K562 (cell line): ENCODE measurements at regions not wholly inside any gene's neighbourhood (a gene's known extent, or its start where the extent isn't known, plus 50 kb on each side); places are given as distances from the start of the nearest gene placed in this dataset.

ENCODE experiments used
- DDX20 ChIP-seq: fragments of 450-650 bp; IDR thresholded peaks from 2 replicates; pipeline ENCODE4 v1.6.1; 2016; ENCODE audit warnings: missing genetic modification characterization, low read depth, mild to moderate bottlenecking, missing compliant biosample characterization, moderate library complexity
- DEAF1 ChIP-seq: fragments of 450-650 bp; formaldehyde crosslinking; IDR thresholded peaks from 2 replicates; pipeline ENCODE4 v1.4.0; 2020; ENCODE audit warnings: mild to moderate bottlenecking, moderate library complexity
- DMBX1 ChIP-seq: fragments of 250-450 bp; sonication (Bioruptor Pico); IDR thresholded peaks from 2 replicates; pipeline ENCODE4 v1.8.0; 2022; ENCODE audit warnings: inconsistent platforms, mild to moderate bottlenecking, moderate library complexity, borderline replicate concordance
- EGR1 ChIP-seq: fragments of 450-650 bp; conservative IDR thresholded peaks from 2 replicates; pipeline ENCODE4 v1.6.1; 2017; ENCODE audit warnings: mild to moderate bottlenecking
- EP300 ChIP-seq: IDR thresholded peaks from 2 replicates; pipeline ENCODE4 v1.6.1; 2012; ENCODE audit warnings: low read length, improper control_type of control experiment
- GABPB2 ChIP-seq: fragments of 250-450 bp; sonication (Bioruptor Pico); conservative IDR thresholded peaks from 2 replicates; pipeline ENCODE4 v1.5.1; 2021; ENCODE audit warnings: mild to moderate bottlenecking
- HINFP ChIP-seq: fragments of 450-650 bp; conservative IDR thresholded peaks from 2 replicates; pipeline ENCODE4 v1.6.1; 2016; ENCODE audit warnings: missing genetic modification characterization, low read depth, mild to moderate bottlenecking, control low read depth, missing compliant biosample characterization
- NELFE ChIP-seq: IDR thresholded peaks from 2 replicates; pipeline ENCODE4 v1.6.1; 2011; ENCODE audit warnings: mild to moderate bottlenecking; ENCODE audit not compliant: insufficient read depth, insufficient read length
- NFRKB ChIP-seq: fragments of 450-650 bp; IDR thresholded peaks from 2 replicates; pipeline ENCODE4 v1.6.1; 2016; ENCODE audit warnings: low read depth
- NR2F6 ChIP-seq: fragments of 450-650 bp; formaldehyde crosslinking; IDR thresholded peaks from 2 replicates; pipeline ENCODE4 v1.4.0; 2020; ENCODE audit warnings: mild to moderate bottlenecking
- PYGO2 ChIP-seq: fragments of 450-650 bp; IDR thresholded peaks from 2 replicates; pipeline ENCODE4 v1.6.1; 2016; ENCODE audit warnings: mild to moderate bottlenecking, missing genetic modification characterization, moderate library complexity, missing compliant biosample characterization
- SAFB2 ChIP-seq: fragments of 200-400 bp; formaldehyde crosslinking; IDR thresholded peaks from 2 replicates; pipeline ENCODE4 v1.6.1; 2018; ENCODE audit warnings: borderline replicate concordance, low read length, low read depth, moderate library complexity; ENCODE audit not compliant: severe bottlenecking
- SUPT5H ChIP-seq: fragments of 450-650 bp; IDR thresholded peaks from 2 replicates; pipeline ENCODE4 v1.6.1; 2016
- TGIF2 ChIP-seq: sonication (generic); formaldehyde crosslinking; IDR thresholded peaks from 2 replicates; pipeline ENCODE4 v1.8.1; 2022; ENCODE audit warnings: mild to moderate bottlenecking, missing genetic modification reagents, moderate library complexity
- TRIM25 ChIP-seq: fragments of 450-650 bp; IDR thresholded peaks from 2 replicates; pipeline ENCODE4 v1.7.0; 2016; ENCODE audit warnings: borderline replicate concordance
- ZNF263 ChIP-seq: sonication (generic); formaldehyde crosslinking; IDR thresholded peaks from 2 replicates; pipeline ENCODE4 v1.8.0; 2022; ENCODE audit warnings: mild to moderate bottlenecking, missing genetic modification reagents, borderline replicate concordance
- ZNF354B ChIP-seq: fragments of 250-450 bp; sonication (Bioruptor Pico); IDR thresholded peaks from 2 replicates; pipeline ENCODE4 v1.4.0; 2020
- ZNF41 ChIP-seq: fragments of 250-450 bp; sonication (Bioruptor Pico); conservative IDR thresholded peaks from 2 replicates; pipeline ENCODE4 v1.4.0; 2020; ENCODE audit warnings: mild to moderate bottlenecking
- TF ChIP-seq, protein P1 (sequence below): fragments of 450-650 bp; IDR thresholded peaks from 2 replicates; pipeline ENCODE4 v1.6.1; 2016
- TF ChIP-seq, protein P2 (sequence below): sonication (generic); formaldehyde crosslinking; IDR thresholded peaks from 2 replicates; pipeline ENCODE4 v1.8.0; 2022; ENCODE audit warnings: mild to moderate bottlenecking, missing genetic modification reagents, borderline replicate concordance

- TF ChIP-seq, protein P1, sequence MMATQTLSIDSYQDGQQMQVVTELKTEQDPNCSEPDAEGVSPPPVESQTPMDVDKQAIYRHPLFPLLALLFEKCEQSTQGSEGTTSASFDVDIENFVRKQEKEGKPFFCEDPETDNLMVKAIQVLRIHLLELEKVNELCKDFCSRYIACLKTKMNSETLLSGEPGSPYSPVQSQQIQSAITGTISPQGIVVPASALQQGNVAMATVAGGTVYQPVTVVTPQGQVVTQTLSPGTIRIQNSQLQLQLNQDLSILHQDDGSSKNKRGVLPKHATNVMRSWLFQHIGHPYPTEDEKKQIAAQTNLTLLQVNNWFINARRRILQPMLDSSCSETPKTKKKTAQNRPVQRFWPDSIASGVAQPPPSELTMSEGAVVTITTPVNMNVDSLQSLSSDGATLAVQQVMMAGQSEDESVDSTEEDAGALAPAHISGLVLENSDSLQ: no peak
- TF ChIP-seq HINFP (tag) (0 out of 2 replicates have a peak, but pooled peaks have one; percentile 22), ZNF263 (CRISPR knock-in tag) (peak; percentile 73), NR2F6 (CRISPR knock-in tag) (no peak), ZNF41 (CRISPR knock-in tag) (no peak), PYGO2 (no peak), EP300 (no peak), NFRKB (0 out of 2 replicates have a peak, but pooled peaks have one; percentile 48), SUPT5H (no peak), EGR1 (0 out of 2 replicates have a peak, but pooled peaks have one; percentile 13), SAFB2 (no peak), DDX20 (no peak), TGIF2 (no peak), ZNF354B (CRISPR knock-in tag) (no peak), GABPB2 (CRISPR knock-in tag) (no peak), DEAF1 (CRISPR knock-in tag) (no peak), NELFE (no peak), TRIM25 (no peak), DMBX1 (CRISPR knock-in tag) (no peak)
- TF ChIP-seq, protein P2, sequence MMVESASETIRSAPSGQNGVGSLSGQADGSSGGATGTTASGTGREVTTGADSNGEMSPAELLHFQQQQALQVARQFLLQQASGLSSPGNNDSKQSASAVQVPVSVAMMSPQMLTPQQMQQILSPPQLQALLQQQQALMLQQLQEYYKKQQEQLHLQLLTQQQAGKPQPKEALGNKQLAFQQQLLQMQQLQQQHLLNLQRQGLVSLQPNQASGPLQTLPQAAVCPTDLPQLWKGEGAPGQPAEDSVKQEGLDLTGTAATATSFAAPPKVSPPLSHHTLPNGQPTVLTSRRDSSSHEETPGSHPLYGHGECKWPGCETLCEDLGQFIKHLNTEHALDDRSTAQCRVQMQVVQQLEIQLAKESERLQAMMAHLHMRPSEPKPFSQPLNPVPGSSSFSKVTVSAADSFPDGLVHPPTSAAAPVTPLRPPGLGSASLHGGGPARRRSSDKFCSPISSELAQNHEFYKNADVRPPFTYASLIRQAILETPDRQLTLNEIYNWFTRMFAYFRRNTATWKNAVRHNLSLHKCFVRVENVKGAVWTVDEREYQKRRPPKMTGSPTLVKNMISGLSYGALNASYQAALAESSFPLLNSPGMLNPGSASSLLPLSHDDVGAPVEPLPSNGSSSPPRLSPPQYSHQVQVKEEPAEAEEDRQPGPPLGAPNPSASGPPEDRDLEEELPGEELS (CRISPR knock-in tag): no peak
Observed at GRCh38 chr1:22284906-22285548, 142.1 kb upstream of the WNT4 start (continued).
